ENCODE measurements at regions not wholly inside any gene's neighbourhood (a gene's known extent, or its start where the extent isn't known, plus 50 kb on each side); places are given as distances from the start of the nearest gene placed in this dataset.

DNA sequence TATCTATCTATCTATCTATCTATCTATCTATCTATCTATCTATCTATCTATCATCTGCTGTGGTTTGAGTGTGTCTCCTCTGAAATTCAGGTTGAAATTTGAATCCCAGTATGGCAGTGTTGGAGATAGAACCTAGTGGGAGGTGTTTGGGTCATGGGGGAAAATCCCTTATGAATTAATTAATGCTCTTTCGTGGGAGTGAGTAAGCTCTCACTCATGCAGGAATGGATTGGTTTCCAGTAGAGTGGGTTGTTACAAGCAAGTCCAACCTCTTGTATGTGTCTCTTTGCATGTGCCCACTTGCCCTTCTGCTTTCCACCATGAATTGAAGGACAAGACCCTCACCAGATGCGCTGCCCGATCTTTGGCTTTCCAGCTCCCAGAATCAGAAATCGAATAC, 113.0 kb downstream of the ANXA1 start:
- TF ChIP-seq, protein P1, sequence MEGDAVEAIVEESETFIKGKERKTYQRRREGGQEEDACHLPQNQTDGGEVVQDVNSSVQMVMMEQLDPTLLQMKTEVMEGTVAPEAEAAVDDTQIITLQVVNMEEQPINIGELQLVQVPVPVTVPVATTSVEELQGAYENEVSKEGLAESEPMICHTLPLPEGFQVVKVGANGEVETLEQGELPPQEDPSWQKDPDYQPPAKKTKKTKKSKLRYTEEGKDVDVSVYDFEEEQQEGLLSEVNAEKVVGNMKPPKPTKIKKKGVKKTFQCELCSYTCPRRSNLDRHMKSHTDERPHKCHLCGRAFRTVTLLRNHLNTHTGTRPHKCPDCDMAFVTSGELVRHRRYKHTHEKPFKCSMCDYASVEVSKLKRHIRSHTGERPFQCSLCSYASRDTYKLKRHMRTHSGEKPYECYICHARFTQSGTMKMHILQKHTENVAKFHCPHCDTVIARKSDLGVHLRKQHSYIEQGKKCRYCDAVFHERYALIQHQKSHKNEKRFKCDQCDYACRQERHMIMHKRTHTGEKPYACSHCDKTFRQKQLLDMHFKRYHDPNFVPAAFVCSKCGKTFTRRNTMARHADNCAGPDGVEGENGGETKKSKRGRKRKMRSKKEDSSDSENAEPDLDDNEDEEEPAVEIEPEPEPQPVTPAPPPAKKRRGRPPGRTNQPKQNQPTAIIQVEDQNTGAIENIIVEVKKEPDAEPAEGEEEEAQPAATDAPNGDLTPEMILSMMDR (IDR thresholded peaks at IDR 0.05; ENCODE audit: insufficient read depth, low read length, poor library complexity, severe bottlenecking) = no peak
- TF ChIP-seq EZH2phosphoT487 (conservative IDR thresholded peaks at IDR 0.05; ENCODE audit: low read length) = no peak

Data from SU-DHL-6 (cell line).